NCI-H2196 (cell line): ENCODE measurements at regions not wholly inside any gene's neighbourhood (a gene's known extent, or its start where the extent isn't known, plus 50 kb on each side); places are given as distances from the start of the nearest gene placed in this dataset.

Experiments
- DNase-seq: peaks from one replicate; lab custom pipeline; 2025; ENCODE audit not compliant: unreplicated experiment; lab: John Stamatoyannopoulos, UW

GRCh38 chr22:22080270-22080669, 97.7 kb upstream of the TOP3B start:
- no peak for DNase-seq

GRCh38 chr22:22079404-22080148, 97.0 kb upstream of the TOP3B start:
- no peak for DNase-seq

- no peak for DNase-seq
These were observed 95.7 kb upstream of the TOP3B start for GRCh38 chr22:22078329-22078728.

GRCh38 chr22:22076932-22077703, 94.5 kb upstream of the TOP3B start:
- DNase-seq, result no peak

- DNase-seq, result no peak
These were observed 93.8 kb upstream of the TOP3B start for GRCh38 chr22:22076361-22076760.

GRCh38 chr22:22075382-22076163, 93.0 kb upstream of the TOP3B start:
- DNase-seq, result no peak

- no peak for DNase-seq
These were observed 92.2 kb upstream of the TOP3B start for GRCh38 chr22:22074634-22075381.

- DNase-seq, result no peak
These were observed 91.4 kb upstream of the TOP3B start for GRCh38 chr22:22073769-22074561.

GRCh38 chr22:22072169-22072836, 89.7 kb upstream of the TOP3B start:
- DNase-seq, result no peak

- DNase-seq, result no peak
These were observed 88.9 kb upstream of the TOP3B start for GRCh38 chr22:22071455-22071854.

GRCh38 chr22:22070371-22070824, 87.8 kb upstream of the TOP3B start:
- DNase-seq, result no peak

GRCh38 chr22:22069450-22070370, 87.1 kb upstream of the TOP3B start:
- DNase-seq, result no peak

GRCh38 chr22:22068657-22069056, 86.1 kb upstream of the TOP3B start:
- DNase-seq, result no peak

- no peak for DNase-seq
These were observed 85.4 kb upstream of the TOP3B start for GRCh38 chr22:22068025-22068424.

- no peak for DNase-seq
These were observed 84.6 kb upstream of the TOP3B start for GRCh38 chr22:22067192-22067591.

- no peak for DNase-seq
These were observed 82.0 kb upstream of the TOP3B start for GRCh38 chr22:22064580-22064979.

GRCh38 chr22:22062306-22062793, 79.8 kb upstream of the TOP3B start:
- no peak for DNase-seq
